ENCODE measurements at regions not wholly inside any gene's neighbourhood (a gene's known extent, or its start where the extent isn't known, plus 50 kb on each side); places are given as distances from the start of the nearest gene placed in this dataset.

GRCh38 chr3:139173372-139174108 is 128.8 kb upstream of the PRR23C start:
- TF ChIP-seq POLR2AphosphoS5 (IDR thresholded peaks at IDR 0.05) (no peak), EP300 (IDR thresholded peaks at IDR 0.05) (no peak), POLR2A (IDR thresholded peaks at IDR 0.05) (no peak)
- TF ChIP-seq, protein P1, sequence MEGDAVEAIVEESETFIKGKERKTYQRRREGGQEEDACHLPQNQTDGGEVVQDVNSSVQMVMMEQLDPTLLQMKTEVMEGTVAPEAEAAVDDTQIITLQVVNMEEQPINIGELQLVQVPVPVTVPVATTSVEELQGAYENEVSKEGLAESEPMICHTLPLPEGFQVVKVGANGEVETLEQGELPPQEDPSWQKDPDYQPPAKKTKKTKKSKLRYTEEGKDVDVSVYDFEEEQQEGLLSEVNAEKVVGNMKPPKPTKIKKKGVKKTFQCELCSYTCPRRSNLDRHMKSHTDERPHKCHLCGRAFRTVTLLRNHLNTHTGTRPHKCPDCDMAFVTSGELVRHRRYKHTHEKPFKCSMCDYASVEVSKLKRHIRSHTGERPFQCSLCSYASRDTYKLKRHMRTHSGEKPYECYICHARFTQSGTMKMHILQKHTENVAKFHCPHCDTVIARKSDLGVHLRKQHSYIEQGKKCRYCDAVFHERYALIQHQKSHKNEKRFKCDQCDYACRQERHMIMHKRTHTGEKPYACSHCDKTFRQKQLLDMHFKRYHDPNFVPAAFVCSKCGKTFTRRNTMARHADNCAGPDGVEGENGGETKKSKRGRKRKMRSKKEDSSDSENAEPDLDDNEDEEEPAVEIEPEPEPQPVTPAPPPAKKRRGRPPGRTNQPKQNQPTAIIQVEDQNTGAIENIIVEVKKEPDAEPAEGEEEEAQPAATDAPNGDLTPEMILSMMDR (IDR thresholded peaks at IDR 0.05), result no peak

Measured in sigmoid colon (tissue), 4 donors.